HUES64 (cell line): ENCODE measurements at regions not wholly inside any gene's neighbourhood (a gene's known extent, or its start where the extent isn't known, plus 50 kb on each side); places are given as distances from the start of the nearest gene placed in this dataset.

Experiments used
- H3K27ac ChIP-seq: 2 replicates; pipeline ENCODE4 v1.7.0; 2013; ENCODE audit warnings: low read depth, low read length, inconsistent platforms
- H3K27me3 ChIP-seq: 2 replicates; pipeline ENCODE4 v1.6.1; 2013; ENCODE audit warnings: mild to moderate bottlenecking, low read length; ENCODE audit not compliant: insufficient read depth
- H3K36me3 ChIP-seq: 2 replicates; pipeline ENCODE4 v1.6.1; 2013; ENCODE audit warnings: mild to moderate bottlenecking, low read length; ENCODE audit not compliant: insufficient read depth
- H3K4me1 ChIP-seq: 2 replicates; pipeline ENCODE4 v1.6.1; 2013; ENCODE audit warnings: mild to moderate bottlenecking, low read length, moderate library complexity; ENCODE audit not compliant: insufficient read depth
- H3K4me3 ChIP-seq: 2 replicates; pipeline ENCODE4 v1.5.1; 2013; ENCODE audit warnings: mild to moderate bottlenecking, low read length, moderate library complexity
- H3K9ac ChIP-seq: 2 replicates; pipeline ENCODE4 v1.6.1; 2013; ENCODE audit warnings: mild to moderate bottlenecking, low read depth, low read length
- H3K9me3 ChIP-seq: 2 replicates; pipeline ENCODE4 v1.6.1; 2013; ENCODE audit warnings: low read depth, low read length; ENCODE audit not compliant: insufficient read depth
- WGBS: fragments of 150-250, 120-280 bp; methylation state at CpG from one replicate; pipeline ENCODE4 v1.1.7; 2013; ENCODE audit warnings: missing lambda C conversion rate; 5-methylcytosine and 5-hydroxymethylcytosine counted together

- no peaks in the 10 kb centered on the region for H3K27me3 ChIP-seq
- H3K4me3 ChIP-seq: no peak overlapping the region
- H3K27ac ChIP-seq: no peak overlapping the region
- no peak overlapping the region for H3K9ac ChIP-seq
- H3K36me3 ChIP-seq: no peaks in the 10 kb centered on the region
- H3K9me3 ChIP-seq: no peaks in the 10 kb centered on the region
- H3K4me1 ChIP-seq: peaks cover 14% of the 10 kb centered on the region
- WGBS: 65% methylated on average over 6 of the region's 7 CpGs
Measured at GRCh38 chr10:113345826-113346624, 206.8 kb upstream of the HABP2 start.

- Histone ChIP-seq H3K9me3 (no peaks in the 10 kb centered on the region), H3K4me3 (no peak overlapping the region), H3K27me3 (no peaks in the 10 kb centered on the region), H3K36me3 (no peaks in the 10 kb centered on the region), H3K4me1 (peaks cover 14% of the 10 kb centered on the region), H3K9ac (no peak overlapping the region), H3K27ac (no peak overlapping the region)
- WGBS: 87% methylated on average over 4 of the region's 4 CpGs
Measured at GRCh38 chr10:113347508-113347907, 205.3 kb upstream of the HABP2 start.

GRCh38 chr10:113348694-113349093 lies 204.2 kb upstream of the HABP2 start:
- Histone ChIP-seq H3K9ac (no peak overlapping the region), H3K27ac (no peak overlapping the region), H3K36me3 (no peaks in the 10 kb centered on the region), H3K27me3 (no peaks in the 10 kb centered on the region), H3K4me1 (peaks cover 14% of the 10 kb centered on the region), H3K4me3 (no peak overlapping the region), H3K9me3 (no peaks in the 10 kb centered on the region)
- WGBS: 92% methylated on average over 7 of the region's 7 CpGs

- Histone ChIP-seq H3K4me1 (peaks cover 14% of the 10 kb centered on the region), H3K27ac (no peak overlapping the region), H3K4me3 (no peak overlapping the region), H3K36me3 (no peaks in the 10 kb centered on the region), H3K27me3 (no peaks in the 10 kb centered on the region), H3K9ac (no peak overlapping the region), H3K9me3 (no peaks in the 10 kb centered on the region)
- WGBS: 92% methylated on average over 7 of the region's 11 CpGs
Measured at GRCh38 chr10:113350311-113351040, 202.4 kb upstream of the HABP2 start.

GRCh38 chr10:113354711-113355110 lies 198.1 kb upstream of the HABP2 start:
- Histone ChIP-seq H3K9ac (no peak overlapping the region), H3K27me3 (no peaks in the 10 kb centered on the region), H3K4me3 (no peak overlapping the region), H3K4me1 (no peaks in the 10 kb centered on the region), H3K36me3 (no peaks in the 10 kb centered on the region), H3K9me3 (no peaks in the 10 kb centered on the region), H3K27ac (no peak overlapping the region)
- 79% methylated on average over 2 of the region's 3 CpGs for WGBS

GRCh38 chr10:113356794-113357680 lies 195.8 kb upstream of the HABP2 start:
- no peaks in the 10 kb centered on the region for H3K36me3 ChIP-seq
- 85% methylated on average over 5 of the region's 5 CpGs for WGBS
- no peak overlapping the region for H3K4me3 ChIP-seq
- H3K27me3 ChIP-seq: no peaks in the 10 kb centered on the region
- no peak overlapping the region for H3K27ac ChIP-seq
- no peaks in the 10 kb centered on the region for H3K4me1 ChIP-seq
- H3K9ac ChIP-seq: no peak overlapping the region
- H3K9me3 ChIP-seq: no peaks in the 10 kb centered on the region

- Histone ChIP-seq H3K27me3 (no peaks in the 10 kb centered on the region), H3K4me1 (no peaks in the 10 kb centered on the region), H3K4me3 (no peak overlapping the region), H3K27ac (no peak overlapping the region), H3K9ac (no peak overlapping the region), H3K9me3 (no peaks in the 10 kb centered on the region), H3K36me3 (no peaks in the 10 kb centered on the region)
- WGBS: 90% methylated on average over 18 of the region's 18 CpGs
Measured at GRCh38 chr10:113357681-113358300, 195.1 kb upstream of the HABP2 start.

GRCh38 chr10:113359655-113360054 lies 193.2 kb upstream of the HABP2 start:
- Histone ChIP-seq H3K9ac (no peak overlapping the region), H3K4me3 (no peak overlapping the region), H3K4me1 (no peaks in the 10 kb centered on the region), H3K27me3 (no peaks in the 10 kb centered on the region), H3K9me3 (no peaks in the 10 kb centered on the region), H3K27ac (no peak overlapping the region), H3K36me3 (no peaks in the 10 kb centered on the region)

GRCh38 chr10:113360870-113361269 lies 192.0 kb upstream of the HABP2 start:
- no peak overlapping the region for H3K9ac ChIP-seq
- 92% methylated on average over 4 of the region's 4 CpGs for WGBS
- no peak overlapping the region for H3K27ac ChIP-seq
- H3K9me3 ChIP-seq: no peaks in the 10 kb centered on the region
- no peak overlapping the region for H3K4me3 ChIP-seq
- H3K36me3 ChIP-seq: no peaks in the 10 kb centered on the region
- H3K27me3 ChIP-seq: no peaks in the 10 kb centered on the region
- no peaks in the 10 kb centered on the region for H3K4me1 ChIP-seq

GRCh38 chr10:113362645-113363091 lies 190.2 kb upstream of the HABP2 start:
- H3K36me3 ChIP-seq: no peaks in the 10 kb centered on the region
- no peak overlapping the region for H3K27ac ChIP-seq
- H3K27me3 ChIP-seq: no peaks in the 10 kb centered on the region
- no peaks in the 10 kb centered on the region for H3K9me3 ChIP-seq
- H3K4me3 ChIP-seq: no peak overlapping the region
- no peaks in the 10 kb centered on the region for H3K4me1 ChIP-seq
- H3K9ac ChIP-seq: no peak overlapping the region
